Gastroesophageal sphincter (tissue), 3 donors: ENCODE measurements at regions not wholly inside any gene's neighbourhood (a gene's known extent, or its start where the extent isn't known, plus 50 kb on each side); places are given as distances from the start of the nearest gene placed in this dataset.

Experiments
- CTCF ChIP-seq, 4 experiments: fragments of 200-600 bp in 2 of 4; fragments of 450-650 bp in 2 of 4; sonication (generic) in 1 of 4; IDR thresholded peaks; one replicate each; pipeline ENCODE4 v1.5.1; 2017 to 2019; ENCODE audit warnings: antibody characterized with exemption in 4 of 4, mild to moderate bottlenecking in 2 of 4, moderate library complexity in 2 of 4
- POLR2A ChIP-seq, 2 donors: fragments of 450-650 bp; IDR thresholded peaks; one replicate each; pipeline ENCODE4 v1.6.1; 2017; ENCODE audit warnings: antibody characterized with exemption in 2 of 2, mild to moderate bottlenecking in 2 of 2, moderate library complexity in 1 of 2
- POLR2AphosphoS5 ChIP-seq: sonication (generic); formaldehyde crosslinking; IDR thresholded peaks from one replicate; pipeline ENCODE4 v1.6.1; 2017; ENCODE audit warnings: antibody characterized with exemption

- TF ChIP-seq CTCF (IDR thresholded peaks at IDR 0.05) (no peak), POLR2AphosphoS5 (no peak), POLR2A (IDR thresholded peaks at IDR 0.05) (no peak)
Measured at GRCh38 chr16:49193596-49193995, 88.0 kb downstream of the CBLN1 start.
